ENCODE measurements at regions not wholly inside any gene's neighbourhood (a gene's known extent, or its start where the extent isn't known, plus 50 kb on each side); places are given as distances from the start of the nearest gene placed in this dataset.

DNA sequence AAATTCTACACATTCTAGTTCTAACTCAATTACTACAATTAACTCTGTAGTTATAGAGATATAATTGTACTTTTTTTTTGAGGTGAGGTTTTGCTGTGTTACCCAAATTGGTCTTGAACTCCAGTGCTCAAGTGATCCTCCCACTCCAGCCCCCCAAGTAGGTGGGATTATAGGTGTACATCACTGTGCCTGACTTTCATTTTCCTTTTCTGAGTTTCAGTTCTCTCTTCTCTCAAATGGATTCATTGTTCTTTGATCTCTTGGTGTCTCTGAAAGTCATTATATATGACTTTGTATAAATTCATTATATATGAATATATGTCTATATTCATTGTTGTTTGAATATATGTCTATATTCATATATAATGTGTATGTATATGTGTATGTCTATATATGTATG lies 74.0 kb upstream of the GALNT2 start:
- TF ChIP-seq, protein P1, sequence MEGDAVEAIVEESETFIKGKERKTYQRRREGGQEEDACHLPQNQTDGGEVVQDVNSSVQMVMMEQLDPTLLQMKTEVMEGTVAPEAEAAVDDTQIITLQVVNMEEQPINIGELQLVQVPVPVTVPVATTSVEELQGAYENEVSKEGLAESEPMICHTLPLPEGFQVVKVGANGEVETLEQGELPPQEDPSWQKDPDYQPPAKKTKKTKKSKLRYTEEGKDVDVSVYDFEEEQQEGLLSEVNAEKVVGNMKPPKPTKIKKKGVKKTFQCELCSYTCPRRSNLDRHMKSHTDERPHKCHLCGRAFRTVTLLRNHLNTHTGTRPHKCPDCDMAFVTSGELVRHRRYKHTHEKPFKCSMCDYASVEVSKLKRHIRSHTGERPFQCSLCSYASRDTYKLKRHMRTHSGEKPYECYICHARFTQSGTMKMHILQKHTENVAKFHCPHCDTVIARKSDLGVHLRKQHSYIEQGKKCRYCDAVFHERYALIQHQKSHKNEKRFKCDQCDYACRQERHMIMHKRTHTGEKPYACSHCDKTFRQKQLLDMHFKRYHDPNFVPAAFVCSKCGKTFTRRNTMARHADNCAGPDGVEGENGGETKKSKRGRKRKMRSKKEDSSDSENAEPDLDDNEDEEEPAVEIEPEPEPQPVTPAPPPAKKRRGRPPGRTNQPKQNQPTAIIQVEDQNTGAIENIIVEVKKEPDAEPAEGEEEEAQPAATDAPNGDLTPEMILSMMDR (conservative IDR thresholded peaks at IDR 0.05), result no peak
- TF ChIP-seq ZFX (IDR thresholded peaks at IDR 0.05), result no peak
